ENCODE measurements at regions not wholly inside any gene's neighbourhood (a gene's known extent, or its start where the extent isn't known, plus 50 kb on each side); places are given as distances from the start of the nearest gene placed in this dataset.

- intact Hi-C loops (cut with micrococcal nuclease; ENCODE audit: unreplicated experiment) (no loop called here), in situ Hi-C loops (cut with HindIII; ENCODE audit: extremely low pct_ligation_motif_present, low pct_unique_long_range_greater_than_20kb) (no loop called here)
- no peaks in the 10 kb centered on the region for H4K20me1 ChIP-seq (ENCODE audit: insufficient read depth, low read length)
- ATAC-seq (no peak), FAIRE-seq (no peak), DNase-seq (ENCODE audit: low spot score) (no peak)
- no TSS peak for BruUV-seq (replicated peaks)
- WGBS (ENCODE audit: low lambda C conversion rate): 4% methylated on average over 4 of the region's 4 CpGs
- H3K4me3 ChIP-seq (replicated peaks in 1 of 3; ENCODE audit: insufficient read depth in 1 of 3, low read depth in 2 of 3, low read length in 3 of 3): no peak overlapping the region
- H3K4me1 ChIP-seq (ENCODE audit: insufficient read depth, low read length): no peaks in the 10 kb centered on the region
- H3K9ac ChIP-seq (ENCODE audit: insufficient read depth, low read depth, low read length): no peak overlapping the region
- TF ChIP-seq SRY (CRISPR knock-in tag; IDR thresholded peaks at IDR 0.05): no peak
- TF ChIP-seq DMAP1 (CRISPR knock-in tag; IDR thresholded peaks at IDR 0.05): no peak
- no peak for TF ChIP-seq ZNF737 (CRISPR knock-in tag; IDR thresholded peaks at IDR 0.05; ENCODE audit: borderline replicate concordance)
- TF ChIP-seq SOX5 (CRISPR knock-in tag; IDR thresholded peaks at IDR 0.05; ENCODE audit: borderline replicate concordance): no peak
- TF ChIP-seq EP300 (IDR thresholded peaks at IDR 0.05; ENCODE audit: low read depth in 2 of 2, low read length in 2 of 2): no peak
- TF ChIP-seq EP300 (CRISPR knock-in tag; IDR thresholded peaks at IDR 0.05; ENCODE audit: borderline replicate concordance): no peak
- TF ChIP-seq PRDM4 (CRISPR knock-in tag; IDR thresholded peaks at IDR 0.05; ENCODE audit: borderline replicate concordance): no peak
- TF ChIP-seq TBX3 (IDR thresholded peaks at IDR 0.05; ENCODE audit: borderline replicate concordance): no peak
- no peak for TF ChIP-seq FOXA1 (IDR thresholded peaks at IDR 0.05)
- no peak for TF ChIP-seq FOXA1 (CRISPR knock-in tag; IDR thresholded peaks at IDR 0.05)
- TF ChIP-seq ZNF251 (CRISPR knock-in tag; IDR thresholded peaks at IDR 0.05): no peak
- TF ChIP-seq ZNF44 (CRISPR knock-in tag; IDR thresholded peaks at IDR 0.05): no peak
- TF ChIP-seq RBM22 (optimal IDR thresholded peaks at IDR 0.05; ENCODE audit: low read length): no peak
- TF ChIP-seq HNRNPH1 (optimal IDR thresholded peaks at IDR 0.05; ENCODE audit: low read depth, low read length): no peak
- no peak for TF ChIP-seq ZNF577 (CRISPR knock-in tag; IDR thresholded peaks at IDR 0.05; ENCODE audit: borderline replicate concordance, low read depth)
- TF ChIP-seq SATB2 (CRISPR knock-in tag; IDR thresholded peaks at IDR 0.05): no peak
- TF ChIP-seq, protein P1, sequence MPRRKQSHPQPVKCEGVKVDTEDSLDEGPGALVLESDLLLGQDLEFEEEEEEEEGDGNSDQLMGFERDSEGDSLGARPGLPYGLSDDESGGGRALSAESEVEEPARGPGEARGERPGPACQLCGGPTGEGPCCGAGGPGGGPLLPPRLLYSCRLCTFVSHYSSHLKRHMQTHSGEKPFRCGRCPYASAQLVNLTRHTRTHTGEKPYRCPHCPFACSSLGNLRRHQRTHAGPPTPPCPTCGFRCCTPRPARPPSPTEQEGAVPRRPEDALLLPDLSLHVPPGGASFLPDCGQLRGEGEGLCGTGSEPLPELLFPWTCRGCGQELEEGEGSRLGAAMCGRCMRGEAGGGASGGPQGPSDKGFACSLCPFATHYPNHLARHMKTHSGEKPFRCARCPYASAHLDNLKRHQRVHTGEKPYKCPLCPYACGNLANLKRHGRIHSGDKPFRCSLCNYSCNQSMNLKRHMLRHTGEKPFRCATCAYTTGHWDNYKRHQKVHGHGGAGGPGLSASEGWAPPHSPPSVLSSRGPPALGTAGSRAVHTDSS (CRISPR knock-in tag; conservative IDR thresholded peaks at IDR 0.05): no peak
- TF ChIP-seq ZNF451 (CRISPR knock-in tag; IDR thresholded peaks at IDR 0.05): no peak
- no peak for TF ChIP-seq ZNF709 (CRISPR knock-in tag; IDR thresholded peaks at IDR 0.05)
- no peak for TF ChIP-seq SALL1 (CRISPR knock-in tag; IDR thresholded peaks at IDR 0.05)
- H2AFZ ChIP-seq (ENCODE audit: low read length): no peak overlapping the region
- no peaks in the 10 kb centered on the region for H3K79me2 ChIP-seq (ENCODE audit: insufficient read depth, low read length)
- H3K9me3 ChIP-seq (ENCODE audit: low read length): no peaks in the 10 kb centered on the region
- H3K36me3 ChIP-seq (replicated peaks in 1 of 2; ENCODE audit: control insufficient read depth in 1 of 2, insufficient read depth in 2 of 2, low read length in 2 of 2): no peaks in the 10 kb centered on the region
- H3K27ac ChIP-seq (ENCODE audit: extremely low read length, insufficient read depth, low read length): no peak overlapping the region
- ChIA-PET CTCF (ENCODE audit: low intra/inter-chr PET ratio, low total read pairs) (no interaction called here), POLR2A (no interaction called here)
- H3K4me2 ChIP-seq (ENCODE audit: low read depth, low read length): no peak overlapping the region
- H3K27me3 ChIP-seq (ENCODE audit: control insufficient read depth in 1 of 2, insufficient read depth in 2 of 2, low read length in 2 of 2): no peaks in the 10 kb centered on the region
Measured at GRCh38 chr4:132605551-132605950, 543.5 kb upstream of the PCDH10 start.

Measured in HepG2 (cell line).